SK-N-SH (cell line): ENCODE measurements at regions not wholly inside any gene's neighbourhood (a gene's known extent, or its start where the extent isn't known, plus 50 kb on each side); places are given as distances from the start of the nearest gene placed in this dataset.

ENCODE experiments used
- CTCF ChIA-PET: fragments of 300-600, 350-600 bp; formaldehyde crosslinking; extraction: SDS; loops from one replicate; lab custom pipeline; 2021; lab: Yijun Ruan, JAX
- POLR2A ChIA-PET: fragments of 350-600 bp; sonication (Branson Sonifier 250); formaldehyde crosslinking; extraction: SDS; loops from one replicate; lab custom pipeline; 2020; ENCODE audit warnings: antibody characterized with exemption, inconsistent platforms; lab: Yijun Ruan, JAX
- DNase-seq: peaks from one replicate; pipeline ENCODE4 v3.0.0; 2012
- H2AFZ ChIP-seq: fragments of 200-600 bp; sonication (generic); 2 replicates; pipeline ENCODE4 v1.8.1; 2016; ENCODE audit warnings: antibody characterized with exemption, mild to moderate bottlenecking, low read depth
- H3F3A ChIP-seq: fragments of 200-600 bp; sonication (generic); replicated peaks from 2 replicates; pipeline ENCODE3; 2016; ENCODE audit warnings: antibody characterized with exemption, mild to moderate bottlenecking; ENCODE audit not compliant: insufficient read depth
- H3K27ac ChIP-seq, 2 experiments: fragments of 200-500 bp in 1 of 2; fragments of 200-600 bp in 1 of 2; sonication (Bioruptor generic) in 1 of 2; sonication (generic), shearing (Covaris generic) in 1 of 2; 2 replicates each; pipeline versions ENCODE4 v1.5.1 to v1.6.1; 2014 to 2016; ENCODE audit warnings: low read depth in 2 of 2, inconsistent platforms in 1 of 2, low read length in 1 of 2, mild to moderate bottlenecking in 1 of 2, mixed read lengths in 1 of 2
- H3K27me3 ChIP-seq: fragments of 200-600 bp; sonication (generic), shearing (Covaris generic); 2 replicates; pipeline ENCODE4 v1.6.1; 2016; ENCODE audit warnings: mixed run types; ENCODE audit not compliant: insufficient read depth
- H3K36me3 ChIP-seq, 2 experiments: fragments of 200-500 bp in 1 of 2; fragments of 200-600 bp in 1 of 2; sonication (Bioruptor generic) in 1 of 2; sonication (generic) in 1 of 2; replicated peaks in 1 of 2; 2 replicates each; pipeline versions ENCODE3 to v1.5.1; 2014 to 2016; ENCODE audit warnings: low read length in 1 of 2, mild to moderate bottlenecking in 1 of 2; ENCODE audit not compliant: insufficient read depth in 2 of 2, control insufficient read depth in 1 of 2
- H3K4me1 ChIP-seq, 2 experiments: fragments of 200-500 bp in 1 of 2; fragments of 200-600 bp in 1 of 2; sonication (Bioruptor generic) in 1 of 2; sonication (generic), shearing (Covaris generic) in 1 of 2; 2 replicates each; pipeline versions ENCODE4 v1.5.1 to v1.6.1; 2014 to 2016; ENCODE audit warnings: low read depth in 1 of 2, low read length in 1 of 2, mixed run types in 1 of 2; ENCODE audit not compliant: insufficient read depth in 2 of 2, control insufficient read depth in 1 of 2
- H3K4me2 ChIP-seq: fragments of 200-600 bp; sonication (generic), shearing (Covaris generic); 2 replicates; pipeline ENCODE4 v1.6.1; 2017; ENCODE audit warnings: mixed run types
- H3K4me3 ChIP-seq, 2 experiments: fragments of 200-500 bp in 1 of 2; fragments of 200-600 bp in 1 of 2; sonication (Bioruptor generic) in 1 of 2; sonication (generic), shearing (Covaris generic) in 1 of 2; 2 replicates each; pipeline versions ENCODE4 v1.5.1 to v1.8.1; 2014 to 2016; ENCODE audit warnings: low read depth in 2 of 2, inconsistent platforms in 1 of 2, low read length in 1 of 2, mild to moderate bottlenecking in 1 of 2, mixed read lengths in 1 of 2, moderate library complexity in 1 of 2
- H3K79me2 ChIP-seq: fragments of 200-600 bp; sonication (generic); 2 replicates; pipeline ENCODE4 v1.8.1; 2017; ENCODE audit warnings: mild to moderate bottlenecking; ENCODE audit not compliant: insufficient read depth
- H3K9ac ChIP-seq: fragments of 200-600 bp; sonication (generic); 2 replicates; pipeline ENCODE4 v1.6.1; 2017; ENCODE audit warnings: mixed run types
- H3K9me2 ChIP-seq: fragments of 200-600 bp; sonication (generic); 2 replicates; pipeline ENCODE4 v1.6.1; 2017; ENCODE audit warnings: mixed run types
- H3K9me3 ChIP-seq: fragments of 200-600 bp; sonication (generic); 2 replicates; pipeline ENCODE4 v1.6.1; 2017; ENCODE audit warnings: mixed run types, mild to moderate bottlenecking, moderate library complexity
- H4K20me1 ChIP-seq: fragments of 200-600 bp; sonication (generic); 2 replicates; pipeline ENCODE4 v1.6.1; 2017; ENCODE audit warnings: mild to moderate bottlenecking, mixed run types; ENCODE audit not compliant: insufficient read depth
- CHD2 ChIP-seq: fragments of 150-350 bp; IDR thresholded peaks from 2 replicates; pipeline ENCODE4 v1.6.1; 2018; ENCODE audit warnings: low read length; ENCODE audit not compliant: partially characterized antibody
- ELF1 ChIP-seq: IDR thresholded peaks from 2 replicates; pipeline ENCODE4 v1.4.0; 2012
- EP300 ChIP-seq, 2 experiments: IDR thresholded peaks; 2 replicates each; pipeline versions ENCODE4 v1.4.0 to v1.6.1; 2012; ENCODE audit warnings: borderline replicate concordance in 1 of 2, low read depth in 1 of 2, low read length in 1 of 2
- FOSL2 ChIP-seq: IDR thresholded peaks from 2 replicates; pipeline ENCODE4 v1.4.0; 2012; ENCODE audit warnings: low read depth, mild to moderate bottlenecking, moderate library complexity, borderline replicate concordance
- GABPA ChIP-seq: IDR thresholded peaks from 2 replicates; pipeline ENCODE4 v1.4.0; 2012; ENCODE audit warnings: low read depth, mild to moderate bottlenecking
- JUND ChIP-seq: IDR thresholded peaks from 2 replicates; pipeline ENCODE4 v1.4.0; 2012
- NFIC ChIP-seq: IDR thresholded peaks from 2 replicates; pipeline ENCODE4 v1.4.0; 2012; ENCODE audit warnings: borderline replicate concordance
- RAD21 ChIP-seq: IDR thresholded peaks from 2 replicates; pipeline ENCODE4 v1.6.1; 2012; ENCODE audit warnings: mild to moderate bottlenecking, low read length
- RCOR1 ChIP-seq: fragments of 150-350 bp; IDR thresholded peaks from 2 replicates; pipeline ENCODE4 v1.6.1; 2017; ENCODE audit warnings: antibody characterized with exemption, low read length
- SMC3 ChIP-seq: IDR thresholded peaks from 2 replicates; pipeline ENCODE4 v1.6.1; 2012; ENCODE audit warnings: low read depth, low read length, improper control_type of control experiment
- YY1 ChIP-seq: IDR thresholded peaks from 2 replicates; pipeline ENCODE4 v1.4.0; 2012; ENCODE audit warnings: low read depth, mild to moderate bottlenecking
- WGBS: methylation state at CpG from one replicate; pipeline ENCODE4 v1.1.6; 2017; ENCODE audit warnings: low lambda C conversion rate; 5-methylcytosine and 5-hydroxymethylcytosine counted together
- TF ChIP-seq, protein P1 (sequence below): fragments of 200-600 bp; sonication (generic); IDR thresholded peaks from 2 replicates; pipeline ENCODE4 v1.6.1; 2017; ENCODE audit warnings: antibody characterized with exemption, mild to moderate bottlenecking, moderate library complexity
- TF ChIP-seq, protein P2 (sequence below): IDR thresholded peaks from 2 replicates; pipeline ENCODE4 v1.4.0; 2012; ENCODE audit warnings: low read depth
- TF ChIP-seq, protein P3 (sequence below): IDR thresholded peaks from 2 replicates; pipeline ENCODE4 v1.4.0; 2012; ENCODE audit warnings: low read depth, borderline replicate concordance

DNA sequence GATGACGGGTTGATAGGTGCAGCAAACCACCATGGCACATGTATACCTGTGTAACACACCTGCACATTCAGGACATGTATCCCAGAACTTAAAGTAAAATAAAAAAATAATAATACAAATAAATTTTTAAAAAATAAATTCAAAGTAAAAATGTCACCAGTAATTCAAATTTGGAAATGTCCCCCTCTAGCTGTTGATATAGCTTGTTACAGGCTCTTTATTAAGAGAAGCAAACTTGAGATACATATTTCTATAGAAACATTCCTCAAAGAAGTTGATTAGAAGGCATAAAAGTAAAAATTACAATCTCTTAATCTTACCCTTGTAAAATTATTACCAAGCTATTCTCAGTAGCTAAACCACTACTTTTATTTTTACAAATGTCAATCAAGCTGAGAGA lies 1397.0 kb downstream of the FAM133A start:
- H3K4me1 ChIP-seq: no peaks in the 10 kb centered on the region
- no peak overlapping the region for H3K4me3 ChIP-seq
- H3K27me3 ChIP-seq: no peaks in the 10 kb centered on the region; the same call in 1 of the 2 replicates
- H3K9ac ChIP-seq: no peak overlapping the region
- CTCF ChIA-PET: interaction anchor here (0.7 to 2.2 kb wide), 4 partner anchors 10 to 240 kb away, joined by 3 to 6 read pairs (median 5); no protein-coding TSS in a partner anchor
- POLR2A ChIA-PET: no interaction called here
- TF ChIP-seq, protein P1, sequence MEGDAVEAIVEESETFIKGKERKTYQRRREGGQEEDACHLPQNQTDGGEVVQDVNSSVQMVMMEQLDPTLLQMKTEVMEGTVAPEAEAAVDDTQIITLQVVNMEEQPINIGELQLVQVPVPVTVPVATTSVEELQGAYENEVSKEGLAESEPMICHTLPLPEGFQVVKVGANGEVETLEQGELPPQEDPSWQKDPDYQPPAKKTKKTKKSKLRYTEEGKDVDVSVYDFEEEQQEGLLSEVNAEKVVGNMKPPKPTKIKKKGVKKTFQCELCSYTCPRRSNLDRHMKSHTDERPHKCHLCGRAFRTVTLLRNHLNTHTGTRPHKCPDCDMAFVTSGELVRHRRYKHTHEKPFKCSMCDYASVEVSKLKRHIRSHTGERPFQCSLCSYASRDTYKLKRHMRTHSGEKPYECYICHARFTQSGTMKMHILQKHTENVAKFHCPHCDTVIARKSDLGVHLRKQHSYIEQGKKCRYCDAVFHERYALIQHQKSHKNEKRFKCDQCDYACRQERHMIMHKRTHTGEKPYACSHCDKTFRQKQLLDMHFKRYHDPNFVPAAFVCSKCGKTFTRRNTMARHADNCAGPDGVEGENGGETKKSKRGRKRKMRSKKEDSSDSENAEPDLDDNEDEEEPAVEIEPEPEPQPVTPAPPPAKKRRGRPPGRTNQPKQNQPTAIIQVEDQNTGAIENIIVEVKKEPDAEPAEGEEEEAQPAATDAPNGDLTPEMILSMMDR: peak; percentile 49
- peak; percentile 3; the same call in 1 of the 2 replicates for TF ChIP-seq RAD21
- no peak for TF ChIP-seq RCOR1
- TF ChIP-seq, protein P2, sequence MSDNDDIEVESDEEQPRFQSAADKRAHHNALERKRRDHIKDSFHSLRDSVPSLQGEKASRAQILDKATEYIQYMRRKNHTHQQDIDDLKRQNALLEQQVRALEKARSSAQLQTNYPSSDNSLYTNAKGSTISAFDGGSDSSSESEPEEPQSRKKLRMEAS: no peak
- TF ChIP-seq, protein P3, sequence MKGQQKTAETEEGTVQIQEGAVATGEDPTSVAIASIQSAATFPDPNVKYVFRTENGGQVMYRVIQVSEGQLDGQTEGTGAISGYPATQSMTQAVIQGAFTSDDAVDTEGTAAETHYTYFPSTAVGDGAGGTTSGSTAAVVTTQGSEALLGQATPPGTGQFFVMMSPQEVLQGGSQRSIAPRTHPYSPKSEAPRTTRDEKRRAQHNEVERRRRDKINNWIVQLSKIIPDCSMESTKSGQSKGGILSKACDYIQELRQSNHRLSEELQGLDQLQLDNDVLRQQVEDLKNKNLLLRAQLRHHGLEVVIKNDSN: no peak
- TF ChIP-seq, all 33 proteins: peak for 2
- Histone ChIP-seq H3K9me2 (no peaks in the 10 kb centered on the region), H4K20me1 (no peaks in the 10 kb centered on the region), H3K79me2 (no peaks in the 10 kb centered on the region), H3K27ac (no peak overlapping the region), H3K9me3 (no peaks in the 10 kb centered on the region), H3K36me3 (no peaks in the 10 kb centered on the region), H3F3A (no peaks in the 10 kb centered on the region), H3K4me2 (no peak overlapping the region), H2AFZ (no peak overlapping the region)
- DNase-seq: no peak
- WGBS: 22% methylated on average over 1 of the region's 1 CpG

DNA sequence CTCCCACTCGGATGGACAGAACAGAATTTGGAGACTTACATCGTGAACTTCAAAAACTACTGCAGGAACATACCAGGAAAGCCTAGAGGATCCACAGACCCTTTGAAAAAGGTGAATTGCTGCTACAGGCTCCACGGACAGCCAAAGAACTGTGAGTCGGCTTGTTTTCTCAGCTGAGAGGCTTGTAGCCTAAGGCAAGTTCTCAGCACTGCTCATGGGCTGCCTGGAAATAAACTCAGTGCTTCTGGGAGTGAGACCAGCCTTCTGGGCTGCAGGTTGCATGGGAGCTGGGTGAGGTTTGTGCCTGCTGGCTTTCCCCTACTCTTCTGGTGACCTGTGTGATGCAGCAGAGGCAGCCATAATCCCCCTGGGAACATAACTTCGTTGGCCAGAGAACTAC lies 1397.6 kb downstream of the FAM133A start:
- WGBS: 16% methylated on average over 4 of the region's 5 CpGs
- Histone ChIP-seq H3K4me3 (no peak overlapping the region), H3K36me3 (no peaks in the 10 kb centered on the region), H2AFZ (no peak overlapping the region), H3K9ac (no peak overlapping the region), H3K9me2 (no peaks in the 10 kb centered on the region), H3K4me2 (no peak overlapping the region), H4K20me1 (no peaks in the 10 kb centered on the region), H3K27ac (no peak overlapping the region), H3F3A (no peaks in the 10 kb centered on the region), H3K9me3 (no peaks in the 10 kb centered on the region), H3K79me2 (no peaks in the 10 kb centered on the region), H3K27me3 (no peaks in the 10 kb centered on the region; the same call in 1 of the 2 replicates), H3K4me1 (no peaks in the 10 kb centered on the region)
- POLR2A ChIA-PET: no interaction called here
- TF ChIP-seq FOSL2: no peak
- TF ChIP-seq GABPA: no peak
- no peak for TF ChIP-seq YY1
- no peak for TF ChIP-seq NFIC
- DNase-seq: no peak
- CTCF ChIA-PET: interaction anchor here (0.7 to 2.2 kb wide), 4 partner anchors 11 to 240 kb away, joined by 3 to 6 read pairs (median 5); no protein-coding TSS in a partner anchor

DNA sequence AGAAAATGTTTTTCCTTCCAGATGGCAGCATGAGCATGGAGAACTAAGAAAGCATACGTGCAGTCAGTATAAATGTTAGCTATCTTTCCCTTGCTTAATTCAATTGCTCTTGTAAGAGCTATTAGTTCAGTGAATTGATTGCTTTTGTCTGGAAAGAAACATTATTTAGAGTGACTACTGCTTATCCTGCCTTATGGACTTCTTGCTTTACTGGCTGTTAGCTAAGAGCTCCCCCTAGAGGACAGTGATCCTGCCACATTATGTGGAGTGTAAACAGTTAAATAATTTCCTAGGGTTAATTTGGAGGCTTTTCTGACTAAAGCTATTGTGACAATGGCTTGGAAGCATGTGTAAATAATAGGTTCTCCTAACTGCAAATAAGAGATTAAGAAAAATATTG lies 1402.4 kb downstream of the FAM133A start:
- CTCF ChIA-PET: interaction anchor here (0.6 to 3.0 kb wide), 12 partner anchors 8 to 326 kb away, joined by 3 to 12 read pairs (median 4); no protein-coding TSS in a partner anchor
- POLR2A ChIA-PET: no interaction called here
- WGBS: 17% methylated on average over 1 of the region's 1 CpG
- no peak overlapping the region for H3K4me2 ChIP-seq
- no peaks in the 10 kb centered on the region for H3K79me2 ChIP-seq
- H3K9ac ChIP-seq: no peak overlapping the region
- H3K9me3 ChIP-seq: no peaks in the 10 kb centered on the region
- peak; percentile 0 for DNase-seq
- no peaks in the 10 kb centered on the region for H3F3A ChIP-seq
- H3K27me3 ChIP-seq: no peaks in the 10 kb centered on the region; the same call in 1 of the 2 replicates
- no peak overlapping the region for H2AFZ ChIP-seq
- TF ChIP-seq, protein P1: peak; percentile 90
- TF ChIP-seq SMC3: peak; percentile 40
- peak; percentile 68 for TF ChIP-seq RAD21
- TF ChIP-seq ELF1: no peak
- TF ChIP-seq JUND: no peak
- TF ChIP-seq YY1: no peak
- no peak for TF ChIP-seq EP300 (IDR thresholded peaks at IDR 0.05; ENCODE audit: borderline replicate concordance in 1 of 2, low read depth in 1 of 2, low read length in 1 of 2)
- TF ChIP-seq CHD2: no peak
- H3K36me3 ChIP-seq: no peaks in the 10 kb centered on the region
- H3K4me3 ChIP-seq: no peak overlapping the region; a peak in 1 of 4 replicates
- no peak overlapping the region for H3K27ac ChIP-seq
- H3K9me2 ChIP-seq: no peaks in the 10 kb centered on the region
- no peaks in the 10 kb centered on the region for H4K20me1 ChIP-seq
- no peaks in the 10 kb centered on the region for H3K4me1 ChIP-seq
